ENCODE measurements at regions not wholly inside any gene's neighbourhood (a gene's known extent, or its start where the extent isn't known, plus 50 kb on each side); places are given as distances from the start of the nearest gene placed in this dataset.
"Not testable (repeated sequence)": the region's sequence is repeated elsewhere in the genome, so short reads cannot be mapped to it uniquely, and the experiment has no call there.

DNA sequence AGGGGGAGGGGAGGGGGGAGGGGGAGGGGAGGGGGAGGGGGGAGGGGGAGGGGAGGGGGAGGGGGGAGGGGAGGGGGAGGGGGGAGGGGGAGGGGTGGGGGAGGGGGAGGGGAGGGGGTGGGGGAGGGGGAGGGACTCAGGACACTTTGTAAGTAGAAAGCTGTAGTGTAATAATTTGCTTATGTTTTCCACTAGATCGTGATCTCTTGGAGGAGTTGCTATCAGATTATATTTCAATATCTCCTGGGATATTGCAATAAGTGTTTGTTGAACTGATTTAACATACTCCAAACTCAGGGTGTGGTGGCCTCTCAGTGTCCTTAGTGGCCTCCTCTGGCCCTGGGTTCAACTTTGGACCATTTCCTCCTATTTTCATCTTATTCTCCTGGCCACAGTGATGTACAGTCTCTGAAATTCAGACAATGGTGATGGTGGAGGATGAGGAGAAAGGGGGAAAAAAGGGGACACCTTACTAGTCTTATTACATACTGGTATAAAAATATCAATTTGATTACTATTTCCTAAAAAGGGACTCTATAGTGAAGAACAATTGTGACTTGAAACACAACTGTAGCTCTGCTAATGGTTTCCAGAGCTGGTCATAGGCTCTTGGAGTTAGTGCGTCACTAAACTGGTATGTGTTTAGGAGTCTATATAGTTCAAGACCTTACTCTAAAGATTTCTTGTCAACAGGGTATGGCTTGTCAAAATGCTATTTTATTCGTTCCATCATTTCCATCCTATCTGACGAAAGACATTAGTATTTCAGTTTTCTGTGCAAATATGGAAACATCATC lies 89.6 kb downstream of the DDX1 start:
- DNase-seq, result no peak

DNA sequence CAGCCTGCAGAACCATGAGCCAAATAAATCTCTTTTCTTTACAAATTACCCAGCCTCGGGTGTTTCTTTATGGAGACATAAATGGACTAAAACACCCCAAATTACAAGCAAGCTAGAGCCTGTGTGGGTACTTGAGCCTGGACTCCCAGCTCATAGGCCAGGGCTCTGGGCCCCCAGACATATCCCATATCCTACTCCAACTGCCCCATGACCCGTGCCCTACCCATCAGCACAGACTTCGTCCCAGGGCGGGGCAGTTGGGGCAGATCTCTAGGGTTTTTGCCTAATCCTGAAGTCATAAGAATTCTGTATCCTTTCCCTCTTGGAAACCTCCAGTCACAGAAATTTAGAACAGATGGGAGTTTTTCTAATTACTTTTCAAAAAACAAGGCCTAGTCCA lies 90.7 kb downstream of the DDX1 start:
- no peak for DNase-seq

DNA sequence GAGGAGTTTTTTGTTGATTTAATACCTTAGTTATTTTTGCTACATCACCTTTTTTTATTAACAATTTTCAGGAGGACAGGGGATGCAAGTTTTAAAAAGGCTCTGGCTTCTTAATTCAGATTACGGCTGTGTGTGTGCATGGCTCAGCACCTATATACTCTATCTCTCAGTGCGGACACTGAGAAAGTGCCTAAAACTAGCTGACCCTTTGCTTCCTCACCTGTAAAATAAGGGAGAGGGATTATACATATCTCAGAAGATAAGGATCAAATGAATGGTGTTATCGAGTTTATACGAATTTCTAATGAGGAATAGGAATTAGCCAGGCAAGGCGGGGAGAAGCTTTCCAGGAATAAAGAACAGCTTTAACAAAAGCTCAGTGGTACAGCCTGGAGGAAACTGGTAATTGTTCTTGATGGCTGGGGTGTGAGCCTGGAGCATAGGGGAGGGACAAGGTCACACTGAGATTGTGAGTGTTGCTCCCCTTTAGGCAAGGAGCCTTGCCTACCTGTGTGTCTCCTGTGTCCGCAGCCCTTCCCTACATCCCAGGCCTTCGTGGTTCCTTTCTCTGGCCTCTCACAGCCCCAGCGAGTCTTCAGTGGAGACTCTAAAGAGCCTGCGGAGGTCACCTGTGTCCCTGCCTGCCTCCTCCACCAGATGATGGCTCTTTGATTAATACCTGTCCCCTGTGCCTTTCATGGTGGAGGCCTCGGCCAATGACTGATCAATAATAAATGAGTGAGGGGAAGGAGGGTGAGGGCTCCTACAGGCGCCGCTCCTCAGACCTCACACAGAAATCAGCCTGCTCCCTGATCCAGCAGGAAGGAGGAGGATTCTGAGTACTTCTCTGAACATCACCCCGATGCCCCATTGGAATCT lies 92.7 kb downstream of the DDX1 start:
- no peak for DNase-seq

DNA sequence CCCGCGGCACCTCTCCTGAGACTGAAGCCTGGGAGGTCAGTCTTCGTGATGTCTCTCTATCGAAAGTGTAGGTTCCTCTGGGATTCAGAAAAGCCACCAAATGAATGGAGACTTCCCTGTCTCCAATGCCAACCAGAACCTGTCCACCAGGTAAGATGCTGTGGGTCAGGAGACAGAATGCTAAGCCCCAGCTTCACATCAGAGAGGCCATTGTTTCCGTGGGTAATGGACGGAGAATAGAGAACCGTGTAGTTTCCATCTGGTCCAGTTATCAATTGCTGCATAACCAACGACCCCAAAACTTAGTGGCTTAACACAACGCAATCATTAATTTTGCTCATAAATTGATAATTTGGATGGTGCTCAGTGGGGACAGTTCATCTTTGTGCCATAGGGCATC lies 93.5 kb downstream of the DDX1 start:
- no peak for DNase-seq

DNA sequence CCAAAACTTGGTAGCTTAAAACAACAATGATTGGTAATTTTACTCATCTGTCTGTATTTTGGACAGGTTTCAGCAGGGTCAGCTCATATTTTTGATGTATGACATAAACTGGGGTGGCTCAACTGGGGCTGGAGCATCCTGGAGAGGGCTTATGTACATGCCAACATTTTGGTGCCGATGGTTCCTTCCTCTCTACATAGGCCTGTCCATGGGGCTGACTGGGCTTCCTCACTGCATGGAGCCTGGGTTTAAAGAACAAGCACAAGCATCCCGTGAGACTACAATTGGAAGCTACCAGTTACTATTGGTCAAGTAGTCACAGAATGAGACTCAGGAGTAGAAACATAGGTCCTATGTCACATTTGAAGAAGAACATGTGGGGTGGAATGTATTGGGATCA lies 95.0 kb downstream of the DDX1 start:
- DNase-seq, result no peak

DNA sequence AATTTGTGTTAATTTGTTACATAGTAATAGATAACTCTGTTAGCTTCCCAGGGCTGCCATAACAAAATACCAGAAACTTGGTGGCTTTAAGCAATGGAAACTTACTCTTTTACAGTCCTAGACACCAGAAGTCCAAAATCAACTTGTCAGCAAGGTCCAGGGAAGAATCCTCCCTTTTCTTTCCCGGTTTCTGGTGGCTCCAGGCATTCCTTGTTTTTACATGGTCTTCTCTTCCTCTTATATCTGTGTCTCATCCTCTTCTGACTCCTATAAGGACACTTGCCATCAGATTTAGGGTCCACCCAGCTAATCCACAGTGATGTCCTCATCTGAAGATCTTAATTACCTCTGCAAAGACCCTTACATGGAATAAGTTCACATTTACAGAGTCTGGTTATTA lies 95.6 kb downstream of the DDX1 start:
- no peak for DNase-seq

DNA sequence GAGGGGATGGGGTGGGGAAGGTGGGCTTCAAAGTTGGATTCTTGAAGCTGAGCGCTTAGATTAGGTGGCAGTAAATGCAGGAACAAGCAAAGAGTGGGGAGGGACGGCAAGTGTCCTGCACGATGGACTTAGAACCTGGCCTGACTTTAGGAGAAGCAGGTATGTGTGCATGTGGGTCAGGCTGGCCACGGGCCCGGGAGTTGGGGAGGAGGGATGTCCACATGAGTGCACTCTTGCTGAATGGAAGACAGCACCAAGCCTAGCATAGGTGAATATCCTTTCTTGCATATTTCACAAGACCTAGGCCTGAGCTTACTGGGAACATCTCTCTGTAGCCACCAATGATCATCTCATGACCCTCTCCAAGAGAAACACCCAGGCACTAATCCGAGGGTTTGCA lies 96.1 kb downstream of the DDX1 start:
- DNase-seq, result no peak

DNA sequence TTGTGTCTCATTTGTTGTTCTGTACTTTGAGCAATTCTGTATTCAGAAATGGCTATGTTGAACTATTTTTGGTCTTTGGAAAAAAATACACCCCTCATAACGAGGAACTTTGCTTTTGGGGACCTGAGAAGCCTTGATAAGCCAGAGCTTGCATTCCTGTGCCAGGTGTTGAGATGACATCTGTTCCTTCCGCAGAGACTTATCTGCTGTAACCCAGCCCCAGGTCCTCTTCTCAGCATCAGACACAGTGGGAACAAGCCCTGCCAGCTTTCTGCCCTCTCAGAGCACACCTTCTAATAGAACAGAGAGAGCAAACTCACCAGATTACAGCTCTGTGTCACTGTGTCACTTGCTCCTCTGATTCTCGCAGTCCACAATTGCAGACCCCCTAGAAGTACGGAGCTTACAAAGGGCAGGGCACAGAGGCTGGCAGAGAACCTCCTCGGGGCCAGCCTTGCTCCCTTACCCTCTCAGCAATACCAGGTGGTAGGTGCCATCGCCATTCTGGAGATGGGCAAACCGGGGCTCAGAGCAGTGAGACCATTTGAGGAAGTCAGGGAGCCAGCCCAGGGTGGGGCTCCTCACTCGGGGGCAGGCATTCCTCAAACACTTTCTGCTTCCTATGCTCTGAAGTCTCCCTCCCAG lies 97.4 kb downstream of the DDX1 start:
- DNase-seq, result no peak

DNA sequence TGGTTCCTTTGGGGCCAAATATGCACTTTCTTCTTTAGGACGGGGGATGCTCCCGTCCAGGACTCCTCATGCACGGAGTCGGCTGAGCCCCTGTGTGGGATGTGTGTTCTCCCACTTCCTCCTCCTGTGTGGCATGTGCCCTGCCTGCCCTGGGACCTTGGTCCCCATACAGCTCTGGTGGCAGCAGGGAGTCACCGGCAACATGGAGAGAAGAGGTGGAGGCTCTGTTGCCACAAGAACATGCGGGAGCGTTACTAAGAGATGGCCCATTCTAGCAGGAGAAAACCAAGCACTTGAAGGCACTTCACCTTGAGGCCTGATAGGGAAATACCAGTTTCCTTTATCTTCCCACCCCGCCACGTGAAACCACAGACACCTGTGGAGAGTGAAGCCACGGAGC lies 98.0 kb downstream of the DDX1 start:
- DNase-seq, result no peak

DNA sequence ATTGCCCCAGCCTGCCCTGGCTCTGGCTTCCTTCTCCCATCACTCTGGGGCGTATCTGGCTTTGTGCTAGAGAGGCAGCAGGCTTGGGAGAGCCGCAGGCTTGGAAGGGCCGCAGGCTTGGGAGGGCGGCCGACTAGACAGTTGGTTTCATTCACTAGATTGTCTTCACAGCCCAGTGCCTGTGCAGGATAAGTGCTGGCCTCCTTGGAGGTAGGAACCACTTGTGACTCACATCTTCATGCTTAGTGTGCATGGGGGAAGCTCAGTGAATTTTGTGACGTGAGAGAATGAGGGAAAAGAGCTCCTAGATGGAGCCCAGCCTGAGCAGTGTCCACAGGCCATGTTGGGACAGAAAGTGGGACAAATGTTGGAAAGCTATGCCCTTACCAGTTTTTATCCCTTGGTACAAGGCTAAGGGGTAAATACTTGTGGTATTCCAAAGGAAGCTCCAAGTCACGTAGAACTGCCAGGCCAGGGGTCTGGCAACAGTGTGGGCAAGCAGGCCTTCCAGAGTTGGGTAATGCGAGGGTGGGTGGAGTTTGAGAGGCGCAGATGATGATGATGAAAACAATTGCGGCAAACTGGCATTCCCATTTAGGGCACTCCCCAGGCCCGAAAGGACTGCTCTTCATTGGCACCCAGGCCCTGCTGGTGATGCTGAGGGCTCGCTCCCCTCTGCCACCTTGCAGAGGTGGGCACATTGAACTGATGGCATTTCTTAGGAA lies 100.1 kb downstream of the DDX1 start:
- no peak for DNase-seq

DNA sequence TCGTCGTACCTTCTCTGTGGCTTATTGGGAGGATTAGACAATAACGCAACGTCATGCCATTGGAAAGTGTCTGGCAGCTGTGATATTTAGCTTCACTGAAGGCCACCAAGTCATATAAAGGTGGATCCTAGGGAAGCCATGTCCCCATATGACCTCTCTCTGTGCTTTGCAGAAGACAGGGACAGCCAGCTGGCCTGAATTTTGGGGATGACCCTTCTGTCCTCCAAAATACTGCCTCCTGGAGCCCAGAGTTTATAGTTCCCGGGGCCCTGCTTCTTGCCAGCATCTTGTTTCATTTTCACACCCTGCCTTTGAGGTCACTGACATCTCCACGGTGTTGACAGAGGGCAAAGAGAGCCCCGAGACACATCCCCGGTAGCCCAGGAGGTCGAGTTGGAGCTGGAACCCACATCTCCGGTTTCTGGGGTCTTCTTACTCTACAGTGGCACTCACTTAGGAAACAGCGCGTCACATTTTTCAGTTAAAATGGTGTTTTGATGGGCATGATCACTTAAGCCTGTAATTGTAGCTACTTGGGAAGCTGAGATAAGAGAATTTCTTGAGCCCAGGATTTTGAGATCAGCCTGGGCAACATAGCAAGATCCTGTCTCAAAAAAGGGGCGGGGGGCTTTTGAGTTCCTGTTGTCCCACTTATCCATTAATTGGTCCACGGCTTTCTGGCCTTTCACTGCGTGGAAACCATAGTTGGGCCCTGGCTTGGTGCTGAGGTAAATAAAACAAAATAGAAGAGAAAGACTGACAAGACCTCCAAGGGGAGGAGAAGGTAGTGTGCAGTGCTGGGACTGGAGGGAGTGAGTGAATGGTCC lies 101.1 kb downstream of the DDX1 start:
- DNase-seq, result no peak

DNA sequence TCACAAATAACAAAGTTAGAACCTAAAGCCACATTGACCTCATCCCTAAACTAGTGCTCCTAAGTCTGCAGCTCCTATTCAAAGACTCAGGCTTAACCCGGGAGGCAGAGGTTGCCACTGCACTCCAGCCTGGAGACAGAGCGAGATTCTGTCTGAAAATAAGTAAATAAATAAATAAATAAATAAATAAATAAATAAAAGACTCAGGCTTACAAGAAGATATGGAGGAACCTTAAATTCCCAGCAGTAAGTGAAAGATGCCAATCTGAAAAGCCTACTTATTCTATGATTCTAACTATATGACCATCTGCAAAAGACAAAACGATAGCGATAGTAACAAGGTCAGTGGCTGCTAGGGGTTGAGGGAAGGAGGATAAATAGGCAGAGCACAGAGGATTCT lies 101.7 kb downstream of the DDX1 start:
- no peak for DNase-seq

DNA sequence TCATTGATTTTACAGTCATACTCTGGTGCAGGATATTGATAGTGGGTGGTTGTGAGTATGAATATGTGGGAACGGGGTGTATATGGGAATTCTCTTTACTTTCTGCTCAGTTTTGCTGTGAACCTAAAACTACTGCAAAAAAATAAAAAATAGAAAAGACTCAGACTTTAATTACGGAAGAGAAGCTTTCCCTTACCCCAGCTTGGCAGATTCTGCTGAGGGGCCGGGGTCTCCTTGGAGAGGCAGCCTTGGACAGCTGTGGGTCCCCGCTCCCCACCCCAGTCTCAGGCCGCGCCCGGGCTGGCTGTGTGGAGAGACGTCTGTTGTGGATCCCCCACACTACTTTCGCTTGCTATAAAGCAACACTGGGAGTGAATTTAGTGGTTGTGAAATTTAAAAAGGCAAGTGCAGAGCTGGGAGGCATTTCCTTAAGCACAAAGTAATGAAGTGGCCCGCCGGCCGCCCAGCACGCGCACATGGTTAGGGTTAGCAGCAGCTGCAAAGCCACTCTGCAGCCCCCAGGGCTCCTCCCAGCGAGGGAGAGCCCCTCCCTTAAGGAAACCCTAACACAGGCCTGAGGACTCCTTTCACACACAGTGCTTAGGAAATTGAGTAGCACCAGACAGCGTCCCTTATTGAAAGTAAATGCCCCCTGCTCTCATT lies 102.4 kb downstream of the DDX1 start:
- DNase-seq, result no peak

DNA sequence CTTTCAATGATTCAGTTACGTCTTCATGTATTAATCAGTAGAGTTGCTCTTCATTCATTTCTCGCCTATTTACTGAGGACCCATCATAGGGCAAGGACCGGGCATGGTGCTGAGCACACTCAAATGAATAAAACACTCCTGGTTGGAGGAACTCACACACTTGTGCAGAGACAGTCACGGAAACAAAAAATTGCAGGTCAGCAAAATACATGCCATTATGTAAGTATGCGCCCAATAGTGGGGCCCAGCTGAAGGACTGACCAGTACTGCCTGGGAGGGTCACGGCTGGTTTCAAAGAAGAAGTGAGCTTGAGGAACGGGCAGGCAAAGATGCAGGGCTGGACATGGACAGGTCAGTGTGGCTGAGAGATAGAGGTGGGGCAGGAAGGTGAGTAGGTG lies 102.9 kb downstream of the DDX1 start:
- DNase-seq, result no peak

DNA sequence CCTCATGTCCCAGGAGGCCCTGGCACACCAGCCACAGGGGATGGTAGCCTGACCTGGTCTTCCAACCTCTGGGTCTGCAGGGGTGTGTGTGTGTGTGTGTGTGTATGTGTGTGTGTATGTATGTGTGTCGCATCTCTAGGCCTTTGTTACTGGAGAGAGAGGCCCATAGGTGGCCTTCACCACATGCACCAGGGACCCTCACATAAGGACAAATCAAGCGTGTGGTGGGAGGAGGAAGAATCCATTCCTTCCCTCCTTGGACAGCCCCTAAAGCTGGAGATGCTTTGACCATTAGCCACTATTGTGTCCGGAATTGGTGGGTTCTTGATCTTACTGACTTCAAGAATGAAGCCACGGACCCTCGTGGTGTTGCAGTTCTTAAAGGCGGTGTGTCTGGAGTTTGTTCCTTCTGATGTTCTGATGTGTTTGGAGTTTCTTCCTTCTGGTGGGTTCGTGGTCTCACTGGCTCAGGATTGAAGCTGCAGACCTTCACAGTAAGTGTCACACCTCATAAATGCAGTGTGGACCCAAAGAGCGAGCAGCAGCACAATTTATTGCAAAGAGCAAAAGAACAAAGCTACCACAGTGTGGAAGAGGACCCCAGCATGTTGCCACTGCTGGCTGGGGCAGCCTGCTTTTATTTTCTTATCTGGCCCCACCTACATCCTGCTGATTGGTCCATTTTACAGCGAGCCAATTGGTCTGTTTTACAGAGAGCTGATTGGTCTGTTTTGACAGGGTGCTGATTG lies 104.1 kb downstream of the DDX1 start:
- no peak for DNase-seq

DNA sequence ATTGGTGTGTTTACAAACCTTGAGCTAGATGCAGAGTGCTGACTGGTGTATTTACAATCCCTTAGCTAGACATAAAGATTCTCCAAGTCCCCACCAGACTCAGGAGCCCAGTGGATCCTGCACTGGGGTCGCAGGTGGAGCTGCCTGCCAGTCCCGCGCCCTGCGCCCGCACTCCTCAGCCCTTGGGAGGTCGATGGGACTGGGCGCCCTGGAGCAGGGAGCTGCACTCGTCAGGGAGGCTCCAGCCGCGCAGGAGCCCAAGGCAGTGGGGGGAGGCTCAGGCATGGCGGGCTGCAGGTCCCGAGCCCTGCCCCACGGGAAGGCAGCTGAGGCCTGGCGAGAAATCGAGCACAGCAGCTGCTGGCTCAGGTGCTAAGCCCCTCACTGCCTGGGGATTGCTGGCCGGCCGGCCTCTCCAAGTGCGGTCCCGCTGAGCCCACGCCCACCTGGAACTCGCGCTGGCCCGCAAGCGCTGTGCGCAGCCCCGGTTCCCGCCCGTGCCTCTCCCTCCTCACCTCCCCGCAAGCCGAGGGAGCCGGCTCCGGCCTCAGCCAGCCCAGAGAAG lies 105.0 kb downstream of the DDX1 start:
- DNase-seq, result not testable (repeated sequence)

DNA sequence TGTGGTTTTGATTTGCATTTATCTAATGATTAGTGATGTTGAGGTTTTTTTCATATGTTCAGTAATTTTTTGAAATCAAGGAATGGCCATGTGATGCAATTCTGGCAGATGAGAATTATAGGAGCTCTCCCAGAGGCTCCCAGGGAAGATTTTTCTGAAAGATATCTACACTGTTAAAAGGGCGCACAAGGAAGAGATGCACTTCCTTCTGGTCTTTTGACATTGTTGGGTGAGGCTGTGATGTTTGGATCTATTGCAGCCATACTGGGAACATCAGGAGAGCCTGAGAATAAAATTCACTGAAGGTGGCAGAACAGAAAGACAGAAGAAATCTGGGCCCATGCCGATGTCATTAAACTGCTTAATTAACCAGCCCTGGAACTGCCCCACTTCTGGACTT lies 108.5 kb downstream of the DDX1 start:
- no peak for DNase-seq

DNA sequence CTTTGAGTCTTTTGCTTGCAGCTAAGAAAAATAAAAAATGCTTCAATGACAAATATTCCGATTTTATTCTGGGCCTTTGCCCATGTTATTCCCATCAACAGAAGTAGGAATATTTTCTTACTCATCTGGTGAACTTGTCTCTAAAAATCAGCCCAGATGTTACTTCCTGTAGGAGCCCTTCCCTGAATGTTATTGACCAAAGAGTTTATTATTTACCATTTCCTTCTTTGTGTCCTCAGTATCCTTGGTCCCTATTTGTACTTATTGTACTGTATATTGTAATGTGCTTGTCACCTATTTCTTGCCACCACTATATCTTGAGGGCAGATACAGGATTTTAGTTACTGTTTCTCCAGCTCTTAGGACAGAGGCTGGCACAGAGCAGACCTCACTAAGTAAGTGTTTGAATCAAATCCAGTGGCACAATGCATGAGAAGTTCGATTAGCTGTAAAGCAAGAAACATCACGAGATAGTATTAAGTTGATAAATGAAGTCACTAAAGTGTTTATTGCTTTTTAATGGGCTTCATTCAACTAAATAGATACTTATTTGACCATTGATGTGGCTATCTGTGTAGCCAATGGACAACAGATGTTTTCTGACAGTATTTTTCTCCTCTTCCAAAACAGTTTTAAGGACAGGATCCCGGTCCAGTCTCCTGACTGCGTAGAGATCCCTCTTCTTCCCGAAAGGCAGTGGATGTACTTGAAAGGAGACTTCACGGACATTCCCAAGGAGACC lies 109.1 kb downstream of the DDX1 start:
- DNase-seq, result no peak

DNA sequence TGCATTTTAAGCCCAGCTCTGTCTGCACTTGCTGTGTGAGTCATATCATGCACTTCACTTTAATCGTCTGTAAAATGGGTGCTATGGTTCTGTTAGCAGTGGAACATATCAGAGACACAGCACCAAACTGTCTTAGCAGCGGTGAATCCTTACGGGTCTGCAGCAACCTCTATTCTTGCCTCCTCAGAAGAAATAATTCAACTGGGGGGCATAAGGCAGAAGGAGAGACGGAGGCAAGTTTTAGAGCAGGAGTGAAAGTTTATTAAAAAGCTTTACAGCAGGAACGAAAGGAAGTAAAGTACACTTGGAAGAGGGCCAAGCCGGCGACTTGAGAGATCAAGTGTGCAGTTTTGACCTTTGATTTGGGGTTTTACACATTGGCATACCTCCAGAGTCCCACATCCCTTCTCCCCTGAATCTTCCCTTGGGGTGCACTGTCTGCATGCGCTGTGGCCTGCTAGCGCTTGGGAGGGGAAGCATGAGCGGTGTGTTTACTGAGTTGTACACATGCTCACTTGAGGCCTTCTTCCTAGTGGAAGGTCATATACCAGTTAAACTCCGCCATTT lies 109.8 kb downstream of the DDX1 start:
- DNase-seq, result no peak
